ENCODE measurements at regions not wholly inside any gene's neighbourhood (a gene's known extent, or its start where the extent isn't known, plus 50 kb on each side); places are given as distances from the start of the nearest gene placed in this dataset.

DNA sequence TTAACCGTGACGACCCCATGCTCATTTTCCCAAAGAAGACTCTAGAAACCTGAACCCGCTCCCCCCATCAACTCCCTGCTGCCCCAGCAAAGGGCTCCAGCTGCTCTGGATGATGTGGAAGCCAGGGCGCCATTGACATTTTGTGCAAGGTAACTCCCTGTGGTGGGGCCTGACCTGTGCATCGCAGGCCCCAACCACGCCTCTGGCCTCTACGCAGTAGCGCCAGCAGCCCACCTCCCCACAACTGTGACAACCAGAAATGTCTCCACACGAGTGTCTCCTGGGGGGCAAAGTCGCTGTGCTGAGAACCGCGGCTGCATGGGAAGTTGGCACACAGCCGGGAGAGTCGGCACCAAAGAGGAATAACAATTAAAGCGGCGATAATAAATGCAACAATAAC is 86.9 kb upstream of the PRR5 start:
- TF ChIP-seq, protein P1, sequence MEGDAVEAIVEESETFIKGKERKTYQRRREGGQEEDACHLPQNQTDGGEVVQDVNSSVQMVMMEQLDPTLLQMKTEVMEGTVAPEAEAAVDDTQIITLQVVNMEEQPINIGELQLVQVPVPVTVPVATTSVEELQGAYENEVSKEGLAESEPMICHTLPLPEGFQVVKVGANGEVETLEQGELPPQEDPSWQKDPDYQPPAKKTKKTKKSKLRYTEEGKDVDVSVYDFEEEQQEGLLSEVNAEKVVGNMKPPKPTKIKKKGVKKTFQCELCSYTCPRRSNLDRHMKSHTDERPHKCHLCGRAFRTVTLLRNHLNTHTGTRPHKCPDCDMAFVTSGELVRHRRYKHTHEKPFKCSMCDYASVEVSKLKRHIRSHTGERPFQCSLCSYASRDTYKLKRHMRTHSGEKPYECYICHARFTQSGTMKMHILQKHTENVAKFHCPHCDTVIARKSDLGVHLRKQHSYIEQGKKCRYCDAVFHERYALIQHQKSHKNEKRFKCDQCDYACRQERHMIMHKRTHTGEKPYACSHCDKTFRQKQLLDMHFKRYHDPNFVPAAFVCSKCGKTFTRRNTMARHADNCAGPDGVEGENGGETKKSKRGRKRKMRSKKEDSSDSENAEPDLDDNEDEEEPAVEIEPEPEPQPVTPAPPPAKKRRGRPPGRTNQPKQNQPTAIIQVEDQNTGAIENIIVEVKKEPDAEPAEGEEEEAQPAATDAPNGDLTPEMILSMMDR (IDR thresholded peaks at IDR 0.05 in 2 of 3, conservative IDR thresholded peaks at IDR 0.05 in 1 of 3; ENCODE audit: insufficient read depth in 2 of 3, low read depth in 1 of 3, low read length in 3 of 3), result no peak
- no peak for TF ChIP-seq SMARCB1 (IDR thresholded peaks at IDR 0.05; ENCODE audit: insufficient read length, low read depth)
- TF ChIP-seq, protein P2, sequence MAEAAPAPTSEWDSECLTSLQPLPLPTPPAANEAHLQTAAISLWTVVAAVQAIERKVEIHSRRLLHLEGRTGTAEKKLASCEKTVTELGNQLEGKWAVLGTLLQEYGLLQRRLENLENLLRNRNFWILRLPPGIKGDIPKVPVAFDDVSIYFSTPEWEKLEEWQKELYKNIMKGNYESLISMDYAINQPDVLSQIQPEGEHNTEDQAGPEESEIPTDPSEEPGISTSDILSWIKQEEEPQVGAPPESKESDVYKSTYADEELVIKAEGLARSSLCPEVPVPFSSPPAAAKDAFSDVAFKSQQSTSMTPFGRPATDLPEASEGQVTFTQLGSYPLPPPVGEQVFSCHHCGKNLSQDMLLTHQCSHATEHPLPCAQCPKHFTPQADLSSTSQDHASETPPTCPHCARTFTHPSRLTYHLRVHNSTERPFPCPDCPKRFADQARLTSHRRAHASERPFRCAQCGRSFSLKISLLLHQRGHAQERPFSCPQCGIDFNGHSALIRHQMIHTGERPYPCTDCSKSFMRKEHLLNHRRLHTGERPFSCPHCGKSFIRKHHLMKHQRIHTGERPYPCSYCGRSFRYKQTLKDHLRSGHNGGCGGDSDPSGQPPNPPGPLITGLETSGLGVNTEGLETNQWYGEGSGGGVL (CRISPR knock-in tag; IDR thresholded peaks at IDR 0.05), result no peak
- no peak for TF ChIP-seq PHF8 (IDR thresholded peaks at IDR 0.05; ENCODE audit: borderline replicate concordance, low read length)
- no peak for TF ChIP-seq HDGF (IDR thresholded peaks at IDR 0.05)
- no peak for TF ChIP-seq UBTF (IDR thresholded peaks at IDR 0.05; ENCODE audit: borderline replicate concordance in 1 of 2, low read depth in 2 of 2, low read length in 2 of 2)

Measured in K562 (cell line).